ENCODE measurements at regions not wholly inside any gene's neighbourhood (a gene's known extent, or its start where the extent isn't known, plus 50 kb on each side); places are given as distances from the start of the nearest gene placed in this dataset.
"Not testable (repeated sequence)": the region's sequence is repeated elsewhere in the genome, so short reads cannot be mapped to it uniquely, and the experiment has no call there.

DNA sequence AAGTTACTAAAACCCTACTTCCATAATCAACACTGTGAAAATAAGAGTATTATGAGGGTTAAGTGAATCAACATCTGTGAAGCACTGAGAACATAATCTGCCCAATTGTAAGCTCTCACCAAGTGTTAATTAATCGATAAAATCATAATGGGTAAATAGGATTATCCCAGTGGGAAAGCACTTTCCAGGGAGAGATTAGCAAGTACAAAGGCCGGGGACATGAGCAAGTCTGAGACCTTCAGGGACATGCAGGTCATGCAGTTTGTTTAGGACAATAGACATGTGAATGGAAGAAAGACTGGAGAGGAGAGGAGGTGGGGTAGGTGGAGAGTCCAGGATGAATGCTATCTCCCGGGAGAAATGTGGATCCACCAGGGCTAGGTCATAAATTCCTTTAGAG lies 57.8 kb upstream of the FIBIN start:
- H3K4me1 ChIP-seq (ENCODE audit: control insufficient read depth in 2 of 2, insufficient read depth in 2 of 2, low read length in 1 of 2): no peaks in the 10 kb centered on the region
- no peak overlapping the region for H3K27ac ChIP-seq (ENCODE audit: low read depth in 2 of 2, low read length in 1 of 2)
- H3K9me3 ChIP-seq (ENCODE audit: control insufficient read depth in 2 of 2, insufficient read depth in 1 of 2, low read depth in 1 of 2, low read length in 1 of 2): no peaks in the 10 kb centered on the region
- H3K36me3 ChIP-seq (ENCODE audit: control insufficient read depth in 2 of 2, insufficient read depth in 2 of 2, low read length in 1 of 2): no peaks in the 10 kb centered on the region
- 64 to 74% methylated on average over 3 of the region's 3 CpGs for WGBS, 2 donors
- no peaks in the 10 kb centered on the region for H3K27me3 ChIP-seq (ENCODE audit: control insufficient read depth in 1 of 2, insufficient read depth in 2 of 2, low read length in 2 of 2)
- H3K4me3 ChIP-seq (ENCODE audit: low read depth in 1 of 2, low read length in 2 of 2): no peak overlapping the region

DNA sequence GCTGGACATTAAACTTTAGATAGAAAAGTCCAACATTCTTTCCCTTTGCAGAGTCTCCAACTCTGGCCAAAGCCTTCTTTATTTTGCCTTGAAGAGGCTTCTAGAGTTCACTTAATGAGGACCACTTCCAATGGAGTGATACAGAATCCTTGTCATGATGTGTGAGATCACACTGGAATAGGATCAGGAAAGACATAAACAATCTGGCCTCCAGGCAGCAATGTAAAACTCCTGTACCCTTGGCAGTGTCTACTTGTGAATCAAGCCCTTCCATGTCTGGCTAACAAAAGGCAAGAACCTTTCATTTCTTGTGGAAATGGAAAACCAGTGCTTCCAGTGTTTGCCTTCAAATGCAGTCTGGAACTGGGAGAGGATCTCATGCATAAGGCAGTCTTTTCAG lies 56.5 kb upstream of the FIBIN start:
- no peak overlapping the region for H3K4me3 ChIP-seq (ENCODE audit: low read depth in 1 of 2, low read length in 2 of 2)
- no peaks in the 10 kb centered on the region for H3K4me1 ChIP-seq (ENCODE audit: control insufficient read depth in 2 of 2, insufficient read depth in 2 of 2, low read length in 1 of 2)
- H3K27ac ChIP-seq (ENCODE audit: low read depth in 2 of 2, low read length in 1 of 2): no peak overlapping the region
- no peaks in the 10 kb centered on the region for H3K27me3 ChIP-seq (ENCODE audit: control insufficient read depth in 1 of 2, insufficient read depth in 2 of 2, low read length in 2 of 2)
- H3K9me3 ChIP-seq (ENCODE audit: control insufficient read depth in 2 of 2, insufficient read depth in 1 of 2, low read depth in 1 of 2, low read length in 1 of 2): no peaks in the 10 kb centered on the region
- no peaks in the 10 kb centered on the region for H3K36me3 ChIP-seq (ENCODE audit: control insufficient read depth in 2 of 2, insufficient read depth in 2 of 2, low read length in 1 of 2)

DNA sequence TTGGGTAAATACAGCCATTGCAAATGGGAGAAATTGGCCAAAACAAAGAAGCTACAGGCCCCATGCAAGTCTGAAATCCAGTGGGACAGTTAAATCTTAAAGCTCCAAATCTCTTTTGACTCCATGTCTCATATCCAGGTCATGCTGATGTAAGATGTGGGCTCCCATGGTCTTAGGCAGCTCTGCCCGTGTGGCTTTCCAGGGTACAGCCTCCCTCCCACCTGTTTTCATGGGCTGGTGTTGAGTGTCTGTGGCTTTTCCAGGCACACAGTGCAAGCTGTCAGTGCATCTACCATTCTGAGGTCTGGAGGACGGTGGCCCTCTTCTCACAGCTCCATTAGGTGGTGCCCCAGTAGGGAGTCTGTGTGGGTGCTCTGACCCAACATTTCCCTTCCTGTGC lies 53.4 kb upstream of the FIBIN start:
- 85% methylated on average over 2 of the region's 2 CpGs for WGBS, 2 donors
- not testable (repeated sequence) for H3K4me1 ChIP-seq (ENCODE audit: control insufficient read depth in 2 of 2, insufficient read depth in 2 of 2, low read length in 1 of 2); H3K27ac ChIP-seq (ENCODE audit: low read depth in 2 of 2, low read length in 1 of 2); H3K4me3 ChIP-seq (ENCODE audit: low read depth in 1 of 2, low read length in 2 of 2); H3K9me3 ChIP-seq (ENCODE audit: control insufficient read depth in 2 of 2, insufficient read depth in 1 of 2, low read depth in 1 of 2, low read length in 1 of 2); H3K27me3 ChIP-seq (ENCODE audit: control insufficient read depth in 1 of 2, insufficient read depth in 2 of 2, low read length in 2 of 2); H3K36me3 ChIP-seq (ENCODE audit: control insufficient read depth in 2 of 2, insufficient read depth in 2 of 2, low read length in 1 of 2)

GRCh38 chr11:26942356-26942755 lies 51.6 kb upstream of the FIBIN start:
- no peaks in the 10 kb centered on the region for H3K4me1 ChIP-seq (ENCODE audit: control insufficient read depth in 2 of 2, insufficient read depth in 2 of 2, low read length in 1 of 2)
- H3K27ac ChIP-seq (ENCODE audit: low read depth in 2 of 2, low read length in 1 of 2): no peak overlapping the region
- H3K36me3 ChIP-seq (ENCODE audit: control insufficient read depth in 2 of 2, insufficient read depth in 2 of 2, low read length in 1 of 2): no peaks in the 10 kb centered on the region
- H3K27me3 ChIP-seq (ENCODE audit: control insufficient read depth in 1 of 2, insufficient read depth in 2 of 2, low read length in 2 of 2): no peaks in the 10 kb centered on the region
- H3K9me3 ChIP-seq (ENCODE audit: control insufficient read depth in 2 of 2, insufficient read depth in 1 of 2, low read depth in 1 of 2, low read length in 1 of 2): no peaks in the 10 kb centered on the region
- 60 to 67% methylated on average over 3 of the region's 3 CpGs for WGBS, 2 donors
- no peak overlapping the region for H3K4me3 ChIP-seq (ENCODE audit: low read depth in 1 of 2, low read length in 2 of 2)

- Histone ChIP-seq H3K27ac (ENCODE audit: low read depth in 2 of 2, low read length in 1 of 2) (no peak overlapping the region), H3K27me3 (ENCODE audit: control insufficient read depth in 1 of 2, insufficient read depth in 2 of 2, low read length in 2 of 2) (no peaks in the 10 kb centered on the region), H3K4me1 (ENCODE audit: control insufficient read depth in 2 of 2, insufficient read depth in 2 of 2, low read length in 1 of 2) (no peaks in the 10 kb centered on the region), H3K36me3 (ENCODE audit: control insufficient read depth in 2 of 2, insufficient read depth in 2 of 2, low read length in 1 of 2) (no peaks in the 10 kb centered on the region), H3K4me3 (ENCODE audit: low read depth in 1 of 2, low read length in 2 of 2) (no peak overlapping the region), H3K9me3 (ENCODE audit: control insufficient read depth in 2 of 2, insufficient read depth in 1 of 2, low read depth in 1 of 2, low read length in 1 of 2) (no peaks in the 10 kb centered on the region)
- 76 to 78% methylated on average over 3 of the region's 3 CpGs for WGBS, 2 donors
Observed at GRCh38 chr11:26943636-26944035, 50.3 kb upstream of the FIBIN start.
